Thoracic aorta (tissue), 2 donors: ENCODE measurements at regions not wholly inside any gene's neighbourhood (a gene's known extent, or its start where the extent isn't known, plus 50 kb on each side); places are given as distances from the start of the nearest gene placed in this dataset.

ENCODE experiments used
- ATAC-seq: fragments of 150-250 bp; one replicate; pipeline ENCODE4 v1.8.0; 2017; ENCODE audit warnings: low read depth; ENCODE audit not compliant: insufficient number of reproducible peaks, low FRiP score
- DNase-seq: peaks from one replicate; pipeline ENCODE4 v3.0.0-alpha.2; 2020; ENCODE audit warnings: low spot score
- H3K27ac ChIP-seq, 2 donors: fragments of 200-600 bp; sonication (generic); 1 replicate in 1 of 2; 2 replicates in 1 of 2; pipeline ENCODE4 v1.5.1; 2016; ENCODE audit warnings: mild to moderate bottlenecking in 2 of 2, moderate library complexity in 2 of 2
- H3K27me3 ChIP-seq: fragments of 200-600 bp; sonication (generic); replicated peaks from 2 replicates; pipeline ENCODE4 v1.6.0; 2016; ENCODE audit warnings: mild to moderate bottlenecking; ENCODE audit not compliant: insufficient read depth
- H3K36me3 ChIP-seq: fragments of 200-600 bp; sonication (generic); one replicate; pipeline ENCODE4 v1.5.1; 2016
- H3K4me1 ChIP-seq, 2 donors: fragments of 200-600 bp; sonication (generic); 1 replicate in 1 of 2; 2 replicates in 1 of 2; pipeline versions ENCODE4 v1.5.1 to v1.6.0; 2016; ENCODE audit warnings: low read depth in 2 of 2, mild to moderate bottlenecking in 1 of 2; ENCODE audit not compliant: control insufficient read depth in 1 of 2
- H3K4me3 ChIP-seq: fragments of 200-600 bp; sonication (generic); 2 replicates; pipeline ENCODE4 v1.5.1; 2016; ENCODE audit warnings: mild to moderate bottlenecking
- H3K9me3 ChIP-seq: fragments of 200-600 bp; sonication (generic); 2 replicates; pipeline ENCODE4 v1.5.1; 2016
- CTCF ChIP-seq: fragments of 200-600 bp; sonication (generic); IDR thresholded peaks from one replicate; pipeline ENCODE4 v1.5.1; 2019; ENCODE audit warnings: antibody characterized with exemption

DNA sequence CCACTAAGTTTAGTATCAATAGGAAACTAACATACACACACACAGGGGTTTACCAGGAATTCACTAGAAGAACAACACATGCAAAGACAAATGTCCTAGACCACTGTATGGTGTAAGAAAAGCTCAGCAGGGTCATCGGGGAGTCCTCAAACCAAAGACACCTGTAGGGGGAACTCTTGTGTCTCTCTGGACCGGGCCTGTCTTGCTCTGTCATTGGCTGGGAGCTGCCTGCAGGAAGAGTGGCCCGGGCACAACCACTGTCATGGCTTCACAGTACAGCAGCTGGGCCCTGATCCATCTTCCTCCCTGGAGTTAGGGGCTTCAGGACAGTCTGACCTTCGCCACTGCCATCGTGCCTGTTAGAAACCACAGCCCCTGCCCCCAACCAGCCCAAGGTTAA is 263.6 kb upstream of the DYNLRB2 start:
- Histone ChIP-seq H3K27me3 (no peaks in the 10 kb centered on the region), H3K36me3 (no peaks in the 10 kb centered on the region), H3K27ac (no peak overlapping the region), H3K4me1 (no peaks in the 10 kb centered on the region), H3K9me3 (no peaks in the 10 kb centered on the region), H3K4me3 (no peak overlapping the region)
- ATAC-seq (no peak), DNase-seq (no peak)
- TF ChIP-seq CTCF = no peak

DNA sequence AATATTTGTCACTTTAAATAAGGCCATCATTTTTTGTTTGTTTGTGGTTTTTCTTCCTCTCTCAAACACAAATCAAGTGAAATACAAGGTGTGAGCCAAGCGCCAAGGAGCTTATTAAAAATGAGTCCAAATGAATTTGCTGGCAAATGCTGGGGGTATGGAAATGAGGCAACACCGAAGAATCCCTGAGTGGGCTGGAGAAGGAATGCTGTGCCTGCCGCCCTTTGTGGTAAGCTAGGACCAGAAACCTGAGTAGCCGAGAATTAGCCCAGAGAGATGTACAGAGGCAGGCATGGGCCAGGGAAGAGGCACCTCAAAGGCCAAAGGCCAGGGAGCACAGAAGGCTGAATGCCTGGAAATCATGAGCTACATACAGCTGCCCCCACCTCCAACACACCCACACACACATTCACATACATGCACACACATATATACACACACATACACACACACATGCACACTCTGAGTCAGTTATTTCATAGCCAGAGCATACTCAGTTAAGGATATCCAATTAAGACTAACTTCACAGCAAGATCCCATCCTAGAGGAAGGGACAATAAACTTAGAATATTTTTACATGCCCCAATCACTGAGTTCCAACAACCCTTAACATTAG is 266.1 kb upstream of the DYNLRB2 start:
- ATAC-seq (no peak), DNase-seq (no peak)
- no peaks in the 10 kb centered on the region for H3K36me3 ChIP-seq
- no peaks in the 10 kb centered on the region for H3K9me3 ChIP-seq
- H3K4me1 ChIP-seq = no peaks in the 10 kb centered on the region
- no peaks in the 10 kb centered on the region for H3K27me3 ChIP-seq
- H3K4me3 ChIP-seq = no peak overlapping the region
- no peak for TF ChIP-seq CTCF
- H3K27ac ChIP-seq = no peak overlapping the region

DNA sequence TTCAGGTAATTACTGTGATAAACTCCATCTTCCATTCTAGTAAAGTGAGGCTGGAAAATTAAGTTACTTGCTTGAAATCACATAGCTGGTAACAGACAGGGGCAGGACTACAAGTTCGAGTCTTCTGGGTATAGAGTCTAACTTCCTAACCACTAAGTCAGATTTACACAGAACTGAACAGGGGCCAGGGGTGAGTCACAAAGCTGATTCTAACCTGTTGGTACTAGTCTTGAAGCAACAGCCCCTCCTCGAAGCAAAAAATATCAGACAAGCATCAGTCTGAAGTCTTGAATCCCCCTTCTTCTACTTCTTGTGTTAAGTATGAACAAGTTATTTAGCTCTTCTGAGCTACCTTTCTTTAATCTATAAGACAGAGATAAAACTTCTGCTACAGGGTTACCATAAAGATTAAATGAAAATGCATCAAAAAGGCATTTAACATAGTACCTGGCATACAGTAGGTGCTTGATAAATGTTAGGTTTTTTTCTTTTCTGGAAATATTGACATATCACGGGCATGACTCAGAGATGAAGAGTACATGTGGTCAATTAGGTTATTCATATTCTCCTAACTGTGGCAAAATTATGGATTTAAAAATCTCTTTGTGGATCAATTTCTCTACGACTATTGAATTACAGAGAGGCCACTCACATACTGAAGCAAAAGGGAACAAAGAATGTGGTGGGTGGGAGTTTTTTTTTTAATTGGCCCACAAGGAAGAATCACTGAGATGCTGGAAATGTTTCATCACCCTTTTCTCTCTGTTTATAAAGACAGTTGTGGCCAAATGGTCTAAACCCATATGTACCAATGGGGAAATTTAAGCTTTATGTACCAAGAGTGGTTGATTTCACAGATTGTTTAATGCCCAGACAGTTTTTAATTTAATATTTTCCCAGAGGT is 266.9 kb upstream of the DYNLRB2 start:
- no peak overlapping the region for H3K4me3 ChIP-seq
- DNase-seq = no peak
- H3K36me3 ChIP-seq = no peaks in the 10 kb centered on the region
- no peaks in the 10 kb centered on the region for H3K4me1 ChIP-seq
- ATAC-seq = no peak
- no peak for TF ChIP-seq CTCF
- H3K27ac ChIP-seq = no peak overlapping the region
- H3K9me3 ChIP-seq = no peaks in the 10 kb centered on the region
- H3K27me3 ChIP-seq = no peaks in the 10 kb centered on the region

DNA sequence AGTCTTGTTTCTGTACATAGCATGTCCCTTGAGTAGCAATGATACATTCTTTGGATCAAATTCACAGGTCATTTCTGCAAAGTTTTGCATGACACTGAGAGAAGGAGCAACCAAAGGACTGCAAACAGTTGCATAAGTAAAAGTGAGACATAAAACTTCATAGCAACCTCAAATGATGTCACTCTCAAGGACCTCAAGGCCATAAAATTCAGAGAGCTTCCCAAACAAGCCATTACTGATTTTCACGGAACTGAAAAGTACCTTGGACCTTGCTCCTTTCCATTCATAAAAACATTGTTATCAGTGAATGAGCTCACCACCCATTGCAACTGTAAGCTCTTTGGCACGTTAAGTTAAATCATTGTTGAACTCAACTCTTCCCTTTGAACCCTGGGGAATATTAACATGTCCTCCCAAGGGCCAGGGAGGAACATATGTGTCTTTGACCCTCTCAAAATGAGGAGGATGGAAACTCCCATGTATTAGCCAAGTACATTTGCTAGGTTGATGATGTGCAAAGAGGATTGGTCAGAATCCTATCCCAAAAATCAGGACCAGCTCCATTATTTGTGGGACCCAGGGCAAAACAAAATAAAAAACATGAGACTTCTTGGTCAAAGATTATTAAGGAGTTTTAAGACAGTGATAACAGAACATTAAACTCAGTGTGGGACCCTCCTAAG is 275.0 kb upstream of the DYNLRB2 start:
- TF ChIP-seq CTCF = no peak
- Histone ChIP-seq H3K36me3 (no peaks in the 10 kb centered on the region), H3K27me3 (no peaks in the 10 kb centered on the region), H3K27ac (no peak overlapping the region), H3K9me3 (no peaks in the 10 kb centered on the region), H3K4me3 (no peak overlapping the region), H3K4me1 (no peaks in the 10 kb centered on the region)
- ATAC-seq = no peak
- no peak for DNase-seq
